Astrocyte (in vitro differentiated cells and primary cell): ENCODE measurements at regions not wholly inside any gene's neighbourhood (a gene's known extent, or its start where the extent isn't known, plus 50 kb on each side); places are given as distances from the start of the nearest gene placed in this dataset.
A peak's percentile ranks its signal among the peaks of the same experiment; 100 is the strongest.
"Not testable (repeated sequence)": the region's sequence is repeated elsewhere in the genome, so short reads cannot be mapped to it uniquely, and the experiment has no call there.

ENCODE experiments used
- DNase-seq: peaks from one replicate; pipeline ENCODE4 v3.0.0-alpha.2; 2010; ENCODE audit warnings: low read depth
- FAIRE-seq: peaks from 2 replicates; lab custom pipeline; 2011; peaks lifted over from hg19 to GRCh38; lab: Jason Lieb, UNC
- H2AFZ ChIP-seq: 2 replicates; pipeline ENCODE4 v1.6.0; 2012; ENCODE audit warnings: low read depth, low read length, inconsistent platforms
- H3K27ac ChIP-seq: 2 replicates; pipeline ENCODE4 v1.5.1; 2011; ENCODE audit warnings: low read depth, low read length, inconsistent platforms
- H3K27me3 ChIP-seq: 2 replicates; pipeline ENCODE4 v1.6.0; 2011; ENCODE audit warnings: low read length, inconsistent platforms; ENCODE audit not compliant: insufficient read depth
- H3K36me3 ChIP-seq: 2 replicates; pipeline ENCODE4 v1.5.1; 2011; ENCODE audit warnings: low read length, inconsistent platforms; ENCODE audit not compliant: insufficient read depth
- H3K4me1 ChIP-seq: 2 replicates; pipeline ENCODE4 v1.5.1; 2011; ENCODE audit warnings: low read length, inconsistent platforms; ENCODE audit not compliant: insufficient read depth
- H3K4me2 ChIP-seq: 2 replicates; pipeline ENCODE4 v1.6.0; 2012; ENCODE audit warnings: low read length, inconsistent platforms
- H3K4me3 ChIP-seq: 2 replicates; pipeline ENCODE4 v1.5.1; 2011; ENCODE audit warnings: low read depth, mild to moderate bottlenecking, low read length, inconsistent platforms; ENCODE audit not compliant: insufficient read depth
- H3K79me2 ChIP-seq: 2 replicates; pipeline ENCODE4 v1.6.0; 2012; ENCODE audit warnings: mild to moderate bottlenecking, low read length, inconsistent platforms; ENCODE audit not compliant: insufficient read depth
- H3K9ac ChIP-seq: 2 replicates; pipeline ENCODE4 v1.6.0; 2012; ENCODE audit warnings: mild to moderate bottlenecking, low read length, inconsistent platforms
- H3K9me3 ChIP-seq: 2 replicates; pipeline ENCODE4 v1.5.1; 2012; ENCODE audit warnings: low read depth, mild to moderate bottlenecking, low read length, inconsistent platforms; ENCODE audit not compliant: insufficient read depth
- H4K20me1 ChIP-seq: 2 replicates; pipeline ENCODE4 v1.6.0; 2012; ENCODE audit warnings: low read length, inconsistent platforms; ENCODE audit not compliant: insufficient read depth
- H3K27ac Mint-ChIP-seq: one replicate; pipeline ENCODE4 v1.8.0; 2021; ENCODE audit warnings: mild to moderate bottlenecking, mixed read lengths; ENCODE audit not compliant: unreplicated experiment
- H3K27me3 Mint-ChIP-seq: one replicate; pipeline ENCODE4 v1.8.0; 2021; ENCODE audit warnings: low read depth, mixed read lengths; ENCODE audit not compliant: unreplicated experiment
- H3K36me3 Mint-ChIP-seq: one replicate; pipeline ENCODE4 v1.8.0; 2021; ENCODE audit warnings: low read depth, mixed read lengths; ENCODE audit not compliant: unreplicated experiment
- H3K4me1 Mint-ChIP-seq: one replicate; pipeline ENCODE4 v1.8.0; 2021; ENCODE audit warnings: low read depth, mixed read lengths; ENCODE audit not compliant: unreplicated experiment
- H3K4me3 Mint-ChIP-seq: one replicate; pipeline ENCODE4 v1.8.0; 2021; ENCODE audit warnings: mild to moderate bottlenecking, moderate library complexity, mixed read lengths; ENCODE audit not compliant: unreplicated experiment
- H3K9me3 Mint-ChIP-seq: one replicate; pipeline ENCODE4 v1.8.0; 2021; ENCODE audit warnings: mild to moderate bottlenecking, mixed read lengths; ENCODE audit not compliant: unreplicated experiment
- EZH2 ChIP-seq: IDR thresholded peaks from 2 replicates; pipeline ENCODE4 v1.6.1; 2012; ENCODE audit warnings: mild to moderate bottlenecking, low read length, inconsistent platforms; ENCODE audit not compliant: insufficient read depth
- TF ChIP-seq, protein P1 (sequence below): IDR thresholded peaks from 2 replicates; pipeline ENCODE4 v1.5.1; 2011; ENCODE audit warnings: low read depth, mild to moderate bottlenecking, inconsistent platforms, low read length, moderate library complexity; ENCODE audit not compliant: insufficient read depth

GRCh38 chr2:226461981-226462380 lies 337.6 kb downstream of the IRS1 start:
- Histone ChIP-seq H4K20me1 (no peaks in the 10 kb centered on the region), H3K4me1 (no peaks in the 10 kb centered on the region), H3K4me3 (no peak overlapping the region), H3K9ac (no peak overlapping the region), H2AFZ (no peak overlapping the region), H3K27ac (no peak overlapping the region), H3K79me2 (no peaks in the 10 kb centered on the region), H3K36me3 (no peaks in the 10 kb centered on the region), H3K9me3 (no peaks in the 10 kb centered on the region), H3K4me2 (no peak overlapping the region), H3K27me3 (no peaks in the 10 kb centered on the region)
- H3K9me3 Mint-ChIP-seq: peaks cover 18% of the 10 kb centered on the region
- peaks cover 4% of the 10 kb centered on the region for H3K36me3 Mint-ChIP-seq
- H3K4me3 Mint-ChIP-seq: no peak overlapping the region
- no peaks in the 10 kb centered on the region for H3K27me3 Mint-ChIP-seq
- TF ChIP-seq EZH2: no peak
- TF ChIP-seq, protein P1, sequence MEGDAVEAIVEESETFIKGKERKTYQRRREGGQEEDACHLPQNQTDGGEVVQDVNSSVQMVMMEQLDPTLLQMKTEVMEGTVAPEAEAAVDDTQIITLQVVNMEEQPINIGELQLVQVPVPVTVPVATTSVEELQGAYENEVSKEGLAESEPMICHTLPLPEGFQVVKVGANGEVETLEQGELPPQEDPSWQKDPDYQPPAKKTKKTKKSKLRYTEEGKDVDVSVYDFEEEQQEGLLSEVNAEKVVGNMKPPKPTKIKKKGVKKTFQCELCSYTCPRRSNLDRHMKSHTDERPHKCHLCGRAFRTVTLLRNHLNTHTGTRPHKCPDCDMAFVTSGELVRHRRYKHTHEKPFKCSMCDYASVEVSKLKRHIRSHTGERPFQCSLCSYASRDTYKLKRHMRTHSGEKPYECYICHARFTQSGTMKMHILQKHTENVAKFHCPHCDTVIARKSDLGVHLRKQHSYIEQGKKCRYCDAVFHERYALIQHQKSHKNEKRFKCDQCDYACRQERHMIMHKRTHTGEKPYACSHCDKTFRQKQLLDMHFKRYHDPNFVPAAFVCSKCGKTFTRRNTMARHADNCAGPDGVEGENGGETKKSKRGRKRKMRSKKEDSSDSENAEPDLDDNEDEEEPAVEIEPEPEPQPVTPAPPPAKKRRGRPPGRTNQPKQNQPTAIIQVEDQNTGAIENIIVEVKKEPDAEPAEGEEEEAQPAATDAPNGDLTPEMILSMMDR: no peak
- peaks cover 2% of the 10 kb centered on the region for H3K4me1 Mint-ChIP-seq
- FAIRE-seq: no peak
- peak overlapping the region; percentile 31 for H3K27ac Mint-ChIP-seq
- DNase-seq: peak; percentile 63

GRCh38 chr2:226456144-226456543 lies 343.5 kb downstream of the IRS1 start:
- H3K9ac ChIP-seq, FAIRE-seq, H3K4me3 ChIP-seq, H4K20me1 ChIP-seq, H2AFZ ChIP-seq, H3K27ac Mint-ChIP-seq, H3K4me1 Mint-ChIP-seq, H3K27me3 ChIP-seq, H3K36me3 ChIP-seq, H3K27ac ChIP-seq, H3K36me3 Mint-ChIP-seq, H3K4me2 ChIP-seq, DNase-seq, H3K79me2 ChIP-seq, H3K4me3 Mint-ChIP-seq, H3K4me1 ChIP-seq, H3K27me3 Mint-ChIP-seq: not testable (repeated sequence)
- H3K9me3 ChIP-seq: peaks cover 11% of the 10 kb centered on the region
- peaks cover 27% of the 10 kb centered on the region for H3K9me3 Mint-ChIP-seq

DNA sequence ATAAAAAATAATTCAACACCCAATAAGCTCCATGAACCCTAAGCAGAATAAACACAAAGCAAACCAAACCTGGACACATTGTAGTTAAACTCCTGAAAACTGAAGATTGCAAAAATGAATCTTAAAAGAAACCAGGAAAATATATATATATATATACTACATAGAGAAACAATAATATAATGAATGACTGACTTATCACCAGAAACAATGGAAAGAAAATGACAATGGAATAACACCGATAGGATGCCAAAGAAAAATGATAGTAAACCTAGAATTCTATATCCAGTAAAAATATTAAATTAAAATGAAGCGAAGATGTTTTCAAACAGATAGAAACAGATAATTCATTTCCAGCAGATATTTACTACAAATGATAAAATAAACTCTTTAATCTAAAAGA lies 346.9 kb downstream of the IRS1 start:
- Histone ChIP-seq H3K27ac (no peak overlapping the region), H3K36me3 (no peaks in the 10 kb centered on the region), H3K9ac (no peak overlapping the region), H3K9me3 (peaks cover 11% of the 10 kb centered on the region), H2AFZ (no peak overlapping the region), H3K4me3 (no peak overlapping the region), H3K79me2 (no peaks in the 10 kb centered on the region), H3K4me2 (no peak overlapping the region), H4K20me1 (no peaks in the 10 kb centered on the region), H3K4me1 (peaks cover 3% of the 10 kb centered on the region), H3K27me3 (no peaks in the 10 kb centered on the region)
- Mint-ChIP-seq H3K9me3 (peaks cover 20% of the 10 kb centered on the region), H3K27ac (no peak overlapping the region), H3K27me3 (no peaks in the 10 kb centered on the region), H3K4me1 (peaks cover 16% of the 10 kb centered on the region), H3K4me3 (no peak overlapping the region), H3K36me3 (peaks cover 4% of the 10 kb centered on the region)
- no peak for TF ChIP-seq EZH2
- TF ChIP-seq, protein P1: no peak
- FAIRE-seq: no peak
- DNase-seq: no peak
